ENCODE measurements at regions not wholly inside any gene's neighbourhood (a gene's known extent, or its start where the extent isn't known, plus 50 kb on each side); places are given as distances from the start of the nearest gene placed in this dataset.

DNA sequence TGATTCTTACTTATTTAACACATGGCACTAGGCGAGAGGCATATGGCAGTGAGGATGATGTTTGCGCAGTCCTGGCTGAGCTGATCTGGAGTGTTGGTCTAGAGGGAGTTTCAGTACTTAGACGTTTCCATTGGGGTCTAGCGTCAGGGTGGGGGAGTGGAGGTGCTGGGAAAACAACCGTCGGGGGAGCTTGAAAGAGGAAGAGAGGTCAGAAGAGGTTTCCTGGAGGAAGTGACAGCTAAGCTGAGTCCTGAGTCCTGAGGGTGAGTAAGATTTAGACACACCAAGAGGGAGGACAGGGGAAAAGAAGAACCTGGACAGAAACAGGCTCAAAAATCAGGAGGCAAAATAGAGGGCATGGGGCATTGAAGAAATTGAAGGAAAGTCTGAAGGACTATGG is 81.4 kb downstream of the ALOX5AP start:
- DNase-seq (ENCODE audit: low spot score), result no peak
- Histone ChIP-seq H3K9me3 (ENCODE audit: low read depth, low read length, poor library complexity, severe bottlenecking) (no peaks in the 10 kb centered on the region), H3K4me3 (ENCODE audit: low read depth, low read length, poor library complexity, severe bottlenecking) (no peak overlapping the region), H3K36me3 (ENCODE audit: insufficient read depth, low read length, poor library complexity, severe bottlenecking) (no peaks in the 10 kb centered on the region), H3K27me3 (replicated peaks; ENCODE audit: insufficient read depth, low read depth, low read length, poor library complexity) (no peaks in the 10 kb centered on the region), H3K4me1 (ENCODE audit: insufficient read depth, low read length, poor library complexity, severe bottlenecking) (no peaks in the 10 kb centered on the region), H3K27ac (ENCODE audit: low read depth, low read length, poor library complexity, severe bottlenecking) (no peak overlapping the region)
- intact Hi-C loops (cut with micrococcal nuclease; ENCODE audit: unreplicated experiment), result no loop called here
- no TSS peak for BruUV-seq (replicated peaks)
- TF ChIP-seq, protein P1, sequence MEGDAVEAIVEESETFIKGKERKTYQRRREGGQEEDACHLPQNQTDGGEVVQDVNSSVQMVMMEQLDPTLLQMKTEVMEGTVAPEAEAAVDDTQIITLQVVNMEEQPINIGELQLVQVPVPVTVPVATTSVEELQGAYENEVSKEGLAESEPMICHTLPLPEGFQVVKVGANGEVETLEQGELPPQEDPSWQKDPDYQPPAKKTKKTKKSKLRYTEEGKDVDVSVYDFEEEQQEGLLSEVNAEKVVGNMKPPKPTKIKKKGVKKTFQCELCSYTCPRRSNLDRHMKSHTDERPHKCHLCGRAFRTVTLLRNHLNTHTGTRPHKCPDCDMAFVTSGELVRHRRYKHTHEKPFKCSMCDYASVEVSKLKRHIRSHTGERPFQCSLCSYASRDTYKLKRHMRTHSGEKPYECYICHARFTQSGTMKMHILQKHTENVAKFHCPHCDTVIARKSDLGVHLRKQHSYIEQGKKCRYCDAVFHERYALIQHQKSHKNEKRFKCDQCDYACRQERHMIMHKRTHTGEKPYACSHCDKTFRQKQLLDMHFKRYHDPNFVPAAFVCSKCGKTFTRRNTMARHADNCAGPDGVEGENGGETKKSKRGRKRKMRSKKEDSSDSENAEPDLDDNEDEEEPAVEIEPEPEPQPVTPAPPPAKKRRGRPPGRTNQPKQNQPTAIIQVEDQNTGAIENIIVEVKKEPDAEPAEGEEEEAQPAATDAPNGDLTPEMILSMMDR (conservative IDR thresholded peaks at IDR 0.05; ENCODE audit: low read depth, low read length), result no peak
- no peak for TF ChIP-seq EZH2 (IDR thresholded peaks at IDR 0.05; ENCODE audit: borderline replicate concordance, low read depth, low read length, poor library complexity, severe bottlenecking)
- POLR2A ChIA-PET (ENCODE audit: low non-redundant PET), result no interaction called here
- CTCF ChIA-PET, result no interaction called here

DNA sequence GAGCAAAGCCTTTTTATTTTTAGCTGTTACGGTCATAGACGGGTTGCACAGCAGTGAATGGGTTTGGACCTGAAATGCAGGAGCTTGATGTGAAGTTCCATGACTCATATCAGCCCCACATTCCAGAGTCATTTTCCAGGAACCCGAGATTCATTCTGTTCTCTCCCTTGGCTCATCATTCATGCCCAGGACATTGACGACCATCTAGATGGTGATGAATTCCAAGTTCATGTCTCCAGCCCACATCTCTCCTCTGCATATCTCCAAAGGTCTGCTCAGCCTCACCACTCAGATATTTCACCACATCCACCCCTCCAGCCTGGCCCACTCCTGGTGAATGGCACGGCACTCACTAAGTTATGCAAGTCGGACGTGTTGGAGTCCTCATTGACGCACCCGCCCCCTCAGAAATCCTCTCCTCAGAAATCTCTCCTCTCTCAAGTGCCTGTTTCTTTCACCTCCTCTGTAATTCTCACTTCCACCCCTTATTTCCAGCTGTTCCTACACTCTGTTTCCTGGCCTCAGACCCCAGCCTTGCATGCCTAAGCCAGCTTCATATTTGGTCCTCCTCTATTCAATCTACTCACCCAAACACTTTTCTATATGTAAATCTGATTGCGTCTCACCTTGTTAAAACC is 83.1 kb downstream of the ALOX5AP start:
- ChIA-PET POLR2A (ENCODE audit: low non-redundant PET) (no interaction called here), CTCF (no interaction called here)
- no peak for DNase-seq (ENCODE audit: low spot score)
- H3K9me3 ChIP-seq (ENCODE audit: low read depth, low read length, poor library complexity, severe bottlenecking), result no peaks in the 10 kb centered on the region
- H3K4me1 ChIP-seq (ENCODE audit: insufficient read depth, low read length, poor library complexity, severe bottlenecking), result no peaks in the 10 kb centered on the region
- no peak overlapping the region for H3K27ac ChIP-seq (ENCODE audit: low read depth, low read length, poor library complexity, severe bottlenecking)
- H3K36me3 ChIP-seq (ENCODE audit: insufficient read depth, low read length, poor library complexity, severe bottlenecking), result no peaks in the 10 kb centered on the region
- BruUV-seq (replicated peaks), result no TSS peak
- no peak for TF ChIP-seq EZH2 (IDR thresholded peaks at IDR 0.05; ENCODE audit: borderline replicate concordance, low read depth, low read length, poor library complexity, severe bottlenecking)
- TF ChIP-seq, protein P1 (conservative IDR thresholded peaks at IDR 0.05; ENCODE audit: low read depth, low read length), result no peak
- H3K4me3 ChIP-seq (ENCODE audit: low read depth, low read length, poor library complexity, severe bottlenecking), result no peak overlapping the region
- no peaks in the 10 kb centered on the region for H3K27me3 ChIP-seq (replicated peaks; ENCODE audit: insufficient read depth, low read depth, low read length, poor library complexity)
- intact Hi-C loops (cut with micrococcal nuclease; ENCODE audit: unreplicated experiment), result no loop called here

DNA sequence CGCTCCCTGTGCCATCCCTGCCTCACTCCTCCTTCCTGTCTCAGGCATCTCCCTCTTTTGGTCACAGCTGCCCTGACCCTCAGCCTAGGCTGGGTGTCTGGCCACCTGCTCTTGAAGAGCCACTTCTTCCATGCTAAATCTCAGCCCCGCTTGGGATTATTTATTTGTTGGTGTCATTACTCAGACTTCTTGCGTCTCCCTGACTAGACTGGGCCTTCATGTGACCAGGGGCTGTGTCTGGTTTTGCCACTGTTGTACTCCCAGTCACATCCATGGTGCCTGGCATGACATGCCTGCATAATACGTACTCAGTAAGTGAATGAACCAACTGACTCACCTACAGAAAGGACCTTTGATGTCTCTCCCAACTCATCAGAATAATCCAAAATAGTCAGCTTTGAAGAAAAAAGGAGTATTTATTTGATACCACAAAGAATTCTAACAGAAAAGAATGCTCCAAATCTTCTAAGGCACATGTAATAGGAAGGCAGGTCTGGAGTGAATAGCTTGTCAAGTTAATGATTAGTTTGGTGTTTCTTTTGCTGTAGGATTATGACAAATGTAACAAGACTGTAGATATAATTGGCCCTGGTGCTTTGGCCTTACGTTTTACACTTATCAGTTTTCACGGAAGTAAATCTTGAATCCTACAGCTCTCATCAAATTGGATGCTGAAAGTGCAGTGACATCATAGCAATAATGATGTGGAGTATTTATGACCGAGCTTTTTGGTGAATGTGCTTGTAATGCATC is 84.0 kb downstream of the ALOX5AP start:
- Histone ChIP-seq H3K9me3 (ENCODE audit: low read depth, low read length, poor library complexity, severe bottlenecking) (no peaks in the 10 kb centered on the region), H3K27me3 (replicated peaks; ENCODE audit: insufficient read depth, low read depth, low read length, poor library complexity) (no peaks in the 10 kb centered on the region), H3K27ac (ENCODE audit: low read depth, low read length, poor library complexity, severe bottlenecking) (no peak overlapping the region), H3K4me3 (ENCODE audit: low read depth, low read length, poor library complexity, severe bottlenecking) (no peak overlapping the region), H3K4me1 (ENCODE audit: insufficient read depth, low read length, poor library complexity, severe bottlenecking) (no peaks in the 10 kb centered on the region), H3K36me3 (ENCODE audit: insufficient read depth, low read length, poor library complexity, severe bottlenecking) (no peaks in the 10 kb centered on the region)
- DNase-seq (ENCODE audit: low spot score), result no peak
- ChIA-PET POLR2A (ENCODE audit: low non-redundant PET) (no interaction called here), CTCF (no interaction called here)
- intact Hi-C loops (cut with micrococcal nuclease; ENCODE audit: unreplicated experiment), result no loop called here
- no peak for TF ChIP-seq EZH2 (IDR thresholded peaks at IDR 0.05; ENCODE audit: borderline replicate concordance, low read depth, low read length, poor library complexity, severe bottlenecking)
- TF ChIP-seq, protein P1 (conservative IDR thresholded peaks at IDR 0.05; ENCODE audit: low read depth, low read length), result no peak
- BruUV-seq (replicated peaks), result no TSS peak

Measured in A673 (cell line).